ENCODE measurements at regions not wholly inside any gene's neighbourhood (a gene's known extent, or its start where the extent isn't known, plus 50 kb on each side); places are given as distances from the start of the nearest gene placed in this dataset.

DNA sequence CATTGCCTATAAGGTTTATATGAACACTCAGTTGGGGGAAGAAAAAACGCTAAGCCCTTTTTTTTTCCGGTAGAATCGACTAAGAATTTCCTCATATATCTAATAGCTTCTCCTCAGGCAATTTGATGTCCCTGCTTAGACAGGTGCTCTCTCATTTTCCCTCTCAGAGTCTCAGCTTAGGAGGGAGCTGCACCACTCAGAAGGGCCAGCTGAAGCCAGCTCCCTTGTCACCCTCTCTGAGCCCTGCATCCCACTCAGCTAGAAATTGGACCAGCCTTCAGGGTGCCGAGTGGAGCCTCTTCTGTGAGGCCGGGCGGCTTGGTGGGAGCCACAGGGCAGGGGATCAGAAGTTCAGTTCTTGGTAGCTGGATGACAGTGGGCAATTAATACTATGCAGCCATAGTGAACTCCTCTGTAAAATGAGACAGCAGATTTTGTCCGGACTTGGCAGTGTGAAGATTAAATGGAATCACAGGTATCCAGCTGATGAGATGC, 368.5 kb downstream of the MAFB start:
- WGBS, 2 experiments (ENCODE audit: extremely low coverage in 1 of 2, insufficient coverage in 1 of 2, insufficient read length in 1 of 2, insufficient replicate concordance in 2 of 2, low coverage in 1 of 2, low lambda C conversion rate in 2 of 2, missing lambda C conversion rate in 1 of 2) = 92% methylated on average over 7 of the region's 7 CpGs; no CpG with 5 or more reads in 1 of the 2 experiments
- CTCF ChIA-PET (ENCODE audit: partially characterized antibody) = interaction anchor here (0.6 to 0.7 kb wide), 2 partner anchors 115 to 133 kb away, joined by 3 read pairs; no protein-coding TSS in a partner anchor
- Histone ChIP-seq H3K23me2 (ENCODE audit: low read depth, low read length) (no peaks in the 10 kb centered on the region), H3K18ac (ENCODE audit: extremely low read depth, low read length) (no peak overlapping the region), H3K36me3 (ENCODE audit: control insufficient read depth in 2 of 4, insufficient read depth in 4 of 4, low read length in 3 of 4) (no peaks in the 10 kb centered on the region), H3K23ac (ENCODE audit: insufficient read length) (no peak overlapping the region), H3K4me1 (replicated peaks in 1 of 4; ENCODE audit: control insufficient read depth in 3 of 4, insufficient read depth in 4 of 4, low read length in 3 of 4) (peaks cover 2 to 13% (median 7%) of the 10 kb centered on the region in 4 experiments; a peak in 4 of 7 replicates), H4K5ac (ENCODE audit: insufficient read length, low read depth, low read length) (no peak overlapping the region), H2BK12ac (ENCODE audit: low read depth, low read length) (0 out of 2 replicates have a peak overlapping the region, but pooled peaks have one; percentile 11), H3K79me2 (ENCODE audit: control insufficient read depth in 1 of 2, insufficient read depth in 2 of 2, low read length in 2 of 2) (no peaks in the 10 kb centered on the region), H3K14ac (ENCODE audit: insufficient read length) (no peak overlapping the region), H2BK15ac (ENCODE audit: low read length) (no peak overlapping the region), H3K79me1 (ENCODE audit: low read depth, low read length) (no peaks in the 10 kb centered on the region), H2BK5ac (ENCODE audit: low read depth, low read length) (no peak overlapping the region), H2BK120ac (replicated peaks; ENCODE audit: low read depth, low read length) (no peak overlapping the region), H2AFZ (ENCODE audit: low read length) (no peak overlapping the region), H4K8ac (ENCODE audit: extremely low read depth, insufficient read depth, low read length) (no peak overlapping the region), H3K4me2 (ENCODE audit: insufficient read depth in 1 of 2, low read depth in 2 of 2, low read length in 2 of 2) (no peak overlapping the region), H2BK20ac (ENCODE audit: low read length) (no peak overlapping the region), H3K4me3 (ENCODE audit: extremely low read depth in 1 of 4, insufficient read depth in 2 of 4, low read depth in 3 of 4, low read length in 4 of 4) (no peak overlapping the region), H2AK5ac (ENCODE audit: low read depth, low read length) (no peak overlapping the region), H3K4ac (replicated peaks; ENCODE audit: insufficient read length, low read depth, low read length) (no peak overlapping the region), H3K56ac (replicated peaks; ENCODE audit: insufficient read length, low read depth, low read length) (no peak overlapping the region), H3K27ac (ENCODE audit: low read depth, low read length) (no peak overlapping the region), H3K9ac (replicated peaks in 1 of 4; ENCODE audit: extremely low read depth in 1 of 4, low read depth in 3 of 4, low read length in 3 of 4) (no peak overlapping the region), H3K9me3 (ENCODE audit: insufficient read depth in 2 of 2, low read depth in 1 of 2, low read length in 1 of 2) (no peaks in the 10 kb centered on the region), H4K20me1 (replicated peaks in 1 of 2; ENCODE audit: control insufficient read depth in 1 of 2, insufficient read depth in 2 of 2, low read length in 2 of 2) (no peaks in the 10 kb centered on the region), H3K27me3 (replicated peaks in 1 of 4; ENCODE audit: control insufficient read depth in 3 of 4, extremely low read depth in 1 of 4, insufficient read depth in 3 of 4, low read length in 3 of 4) (no peaks in the 10 kb centered on the region), H4K91ac (replicated peaks; ENCODE audit: insufficient read length, low read length) (no peak overlapping the region)
- FAIRE-seq = no peak
- POLR2A ChIA-PET (ENCODE audit: partially characterized antibody) = no interaction called here
- DNase-seq (ENCODE audit: low read depth in 1 of 2, low spot score in 2 of 2) = no peak
- TF ChIP-seq SP2 (IDR thresholded peaks at IDR 0.05; ENCODE audit: low read length) = no peak
- no peak for TF ChIP-seq GABPA (IDR thresholded peaks at IDR 0.05; ENCODE audit: borderline replicate concordance, insufficient read depth, low read length)
- no peak for TF ChIP-seq SIX5 (IDR thresholded peaks at IDR 0.05; ENCODE audit: low read depth, low read length)
- TF ChIP-seq, protein P1, sequence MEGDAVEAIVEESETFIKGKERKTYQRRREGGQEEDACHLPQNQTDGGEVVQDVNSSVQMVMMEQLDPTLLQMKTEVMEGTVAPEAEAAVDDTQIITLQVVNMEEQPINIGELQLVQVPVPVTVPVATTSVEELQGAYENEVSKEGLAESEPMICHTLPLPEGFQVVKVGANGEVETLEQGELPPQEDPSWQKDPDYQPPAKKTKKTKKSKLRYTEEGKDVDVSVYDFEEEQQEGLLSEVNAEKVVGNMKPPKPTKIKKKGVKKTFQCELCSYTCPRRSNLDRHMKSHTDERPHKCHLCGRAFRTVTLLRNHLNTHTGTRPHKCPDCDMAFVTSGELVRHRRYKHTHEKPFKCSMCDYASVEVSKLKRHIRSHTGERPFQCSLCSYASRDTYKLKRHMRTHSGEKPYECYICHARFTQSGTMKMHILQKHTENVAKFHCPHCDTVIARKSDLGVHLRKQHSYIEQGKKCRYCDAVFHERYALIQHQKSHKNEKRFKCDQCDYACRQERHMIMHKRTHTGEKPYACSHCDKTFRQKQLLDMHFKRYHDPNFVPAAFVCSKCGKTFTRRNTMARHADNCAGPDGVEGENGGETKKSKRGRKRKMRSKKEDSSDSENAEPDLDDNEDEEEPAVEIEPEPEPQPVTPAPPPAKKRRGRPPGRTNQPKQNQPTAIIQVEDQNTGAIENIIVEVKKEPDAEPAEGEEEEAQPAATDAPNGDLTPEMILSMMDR (IDR thresholded peaks at IDR 0.05; ENCODE audit: control extremely low read depth in 1 of 3, insufficient read depth in 1 of 3, low read depth in 1 of 3, low read length in 3 of 3) = no peak
- no peak for TF ChIP-seq EP300 (IDR thresholded peaks at IDR 0.05; ENCODE audit: borderline replicate concordance in 1 of 2, low read depth in 2 of 2, low read length in 2 of 2)
